PC-9 (cell line): ENCODE measurements at regions not wholly inside any gene's neighbourhood (a gene's known extent, or its start where the extent isn't known, plus 50 kb on each side); places are given as distances from the start of the nearest gene placed in this dataset.
A peak's percentile ranks its signal among the peaks of the same experiment; 100 is the strongest.

Source experiments
- BruUV-seq: library from RNA; stranded (reverse); fragments of 400-500 nt; replicated peaks from 2 replicates; lab custom pipeline; 2021; lab: Mats Ljungman, UMichigan
- CTCF ChIA-PET: fragments of 300-600 bp; sonication (Branson Sonifier 250); formaldehyde crosslinking; loops from one replicate; lab custom pipeline; 2022; ENCODE audit warnings: antibody characterized with exemption; lab: Charles Lee
- POLR2A ChIA-PET: fragments of 300-600 bp; sonication (Branson Sonifier 250); formaldehyde crosslinking; loops from one replicate; lab custom pipeline; 2022; ENCODE audit warnings: antibody characterized with exemption; ENCODE audit not compliant: unreplicated experiment; lab: Charles Lee
- DNase-seq, 2 experiments: peaks; one replicate each; pipeline versions ENCODE4 v3.0.0 to v3.0.0-alpha.2; 2015 to 2022; ENCODE audit warnings: mixed read lengths in 1 of 2
- H2AFZ ChIP-seq: fragments of 200-600 bp; sonication (generic); 2 replicates; pipeline ENCODE4 v1.8.1; 2017; ENCODE audit warnings: antibody characterized with exemption
- H3F3A ChIP-seq: fragments of 200-600 bp; sonication (generic); 2 replicates; pipeline ENCODE4 v1.8.1; 2017; ENCODE audit warnings: antibody characterized with exemption, mild to moderate bottlenecking, low read depth; ENCODE audit not compliant: insufficient read depth
- H3K27ac ChIP-seq: fragments of 200-600 bp; sonication (generic); 2 replicates; pipeline ENCODE4 v1.6.1; 2016; ENCODE audit warnings: mixed run types
- H3K27me3 ChIP-seq: fragments of 200-600 bp; sonication (generic); 2 replicates; pipeline ENCODE4 v1.6.1; 2016; ENCODE audit warnings: low read depth, mixed run types; ENCODE audit not compliant: insufficient read depth
- H3K36me3 ChIP-seq: fragments of 200-600 bp; sonication (generic); 2 replicates; pipeline ENCODE4 v1.6.1; 2016; ENCODE audit warnings: low read depth, mixed run types
- H3K4me1 ChIP-seq: fragments of 200-600 bp; sonication (generic); replicated peaks from 2 replicates; pipeline ENCODE4 v1.6.1; 2016; ENCODE audit warnings: mixed run types; ENCODE audit not compliant: insufficient read depth
- H3K4me2 ChIP-seq: fragments of 200-600 bp; sonication (generic); 2 replicates; pipeline ENCODE4 v1.6.1; 2017; ENCODE audit warnings: mixed run types
- H3K4me3 ChIP-seq: fragments of 200-600 bp; sonication (generic); 2 replicates; pipeline ENCODE4 v1.6.1; 2016; ENCODE audit warnings: mixed run types
- H3K79me2 ChIP-seq: fragments of 200-600 bp; sonication (generic); 2 replicates; pipeline ENCODE4 v1.6.1; 2017; ENCODE audit warnings: low read depth, mixed run types
- H3K9me2 ChIP-seq: fragments of 200-600 bp; sonication (generic); 2 replicates; pipeline ENCODE4 v1.8.1; 2017; ENCODE audit warnings: mild to moderate bottlenecking; ENCODE audit not compliant: insufficient read depth
- H3K9me3 ChIP-seq: fragments of 200-600 bp; sonication (generic); 2 replicates; pipeline ENCODE4 v1.8.1; 2016; ENCODE audit warnings: low read depth; ENCODE audit not compliant: insufficient read depth
- H4K20me1 ChIP-seq: fragments of 200-600 bp; sonication (generic); 2 replicates; pipeline ENCODE4 v1.8.1; 2017; ENCODE audit not compliant: insufficient read depth
- CTCF ChIP-seq: fragments of 200-600 bp; sonication (generic); conservative IDR thresholded peaks from 2 replicates; pipeline ENCODE4 v1.6.1; 2017; ENCODE audit warnings: mixed run types, antibody characterized with exemption, mild to moderate bottlenecking, moderate library complexity
- EZH2 ChIP-seq: fragments of 200-600 bp; sonication (generic); IDR thresholded peaks from 2 replicates; pipeline ENCODE4 v1.8.0; 2017; ENCODE audit warnings: antibody characterized with exemption, low read depth
- intact Hi-C: fragments of 100-400 bp; cut with micrococcal nuclease; formaldehyde crosslinking; loops from one replicate; pipeline ENCODE4 v1.10.0; 2022; ENCODE audit not compliant: unreplicated experiment

GRCh38 chr5:87115839-87116364, 151.8 kb upstream of the RASA1 start:
- Histone ChIP-seq H3K27ac (no peak overlapping the region), H3K79me2 (no peaks in the 10 kb centered on the region), H3K9me3 (peaks cover 9% of the 10 kb centered on the region), H2AFZ (no peak overlapping the region), H4K20me1 (no peaks in the 10 kb centered on the region), H3K4me2 (no peak overlapping the region), H3K9me2 (no peaks in the 10 kb centered on the region), H3K36me3 (no peaks in the 10 kb centered on the region), H3F3A (peaks cover 12% of the 10 kb centered on the region), H3K4me1 (peaks cover 37% of the 10 kb centered on the region), H3K4me3 (no peak overlapping the region), H3K27me3 (no peaks in the 10 kb centered on the region)
- TF ChIP-seq CTCF (no peak), EZH2 (no peak)
- BruUV-seq = no TSS peak
- intact Hi-C loops = no loop called here
- CTCF ChIA-PET = no interaction called here
- POLR2A ChIA-PET = no interaction called here
- DNase-seq = no peak

- no TSS peak for BruUV-seq
- peaks cover 22% of the 10 kb centered on the region for H3F3A ChIP-seq
- no peak overlapping the region for H3K27ac ChIP-seq
- no peak overlapping the region for H3K4me2 ChIP-seq
- H2AFZ ChIP-seq = no peak overlapping the region
- TF ChIP-seq CTCF = no peak
- no peak for TF ChIP-seq EZH2
- no peaks in the 10 kb centered on the region for H3K79me2 ChIP-seq
- H3K36me3 ChIP-seq = no peaks in the 10 kb centered on the region
- intact Hi-C loops = no loop called here
- H3K9me2 ChIP-seq = no peaks in the 10 kb centered on the region
- CTCF ChIA-PET = interaction anchor here (0.6 kb wide), 1 partner anchor 114 kb away, joined by 3 read pairs; no protein-coding TSS in a partner anchor
- H3K9me3 ChIP-seq = peaks cover 9% of the 10 kb centered on the region
- H4K20me1 ChIP-seq = no peaks in the 10 kb centered on the region
- H3K4me1 ChIP-seq = peaks cover 48% of the 10 kb centered on the region
- no peak overlapping the region for H3K4me3 ChIP-seq
- POLR2A ChIA-PET = no interaction called here
- DNase-seq = no peak
- H3K27me3 ChIP-seq = no peaks in the 10 kb centered on the region
These were observed 150.7 kb upstream of the RASA1 start for GRCh38 chr5:87116825-87117512.

DNA sequence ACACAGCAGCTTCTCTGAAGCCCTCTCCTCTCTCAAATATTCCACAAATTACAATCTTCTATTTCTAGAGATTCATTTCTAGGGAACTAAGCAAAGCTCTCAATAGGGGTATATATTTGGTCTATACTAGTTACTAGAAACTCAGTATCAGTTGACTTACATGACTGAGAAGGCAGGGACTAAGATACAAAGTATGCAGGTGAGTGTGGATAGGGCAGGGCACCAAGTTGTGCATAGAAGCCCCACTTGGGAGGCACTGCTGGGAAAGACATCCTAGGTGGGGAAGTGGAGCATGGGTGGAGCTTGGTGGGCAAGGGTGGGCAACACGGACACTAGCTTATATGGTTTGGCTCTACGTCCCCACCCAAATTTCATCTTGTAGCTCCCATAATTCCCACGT, 148.1 kb upstream of the RASA1 start:
- peak overlapping the region; percentile 92 for H3K27ac ChIP-seq

More for the DNA sequence above, 148.1 kb upstream of the RASA1 start:
- Histone ChIP-seq H3K27me3 (no peaks in the 10 kb centered on the region), H3K4me2 (peak overlapping the region; percentile 46), H3K36me3 (no peaks in the 10 kb centered on the region), H3K4me1 (peaks cover 52% of the 10 kb centered on the region), H3F3A (peaks cover 22% of the 10 kb centered on the region), H3K9me2 (no peaks in the 10 kb centered on the region), H2AFZ (no peak overlapping the region), H3K9me3 (peaks cover 17% of the 10 kb centered on the region), H4K20me1 (no peaks in the 10 kb centered on the region), H3K4me3 (no peak overlapping the region), H3K79me2 (no peaks in the 10 kb centered on the region)
- no TSS peak for BruUV-seq
- ChIA-PET POLR2A (no interaction called here), CTCF (no interaction called here)
- intact Hi-C loops = no loop called here
- no peak for DNase-seq
- TF ChIP-seq EZH2 (no peak), CTCF (no peak)
